HG03175 (cell line): ENCODE measurements at regions not wholly inside any gene's neighbourhood (a gene's known extent, or its start where the extent isn't known, plus 50 kb on each side); places are given as distances from the start of the nearest gene placed in this dataset.

Experiments used
- ATAC-seq: cut with Tn5 transposase; IDR thresholded peaks from one replicate; pipeline ENCODE4 v1.9.1; 2021; ENCODE audit warnings: mild to moderate bottlenecking, moderate library complexity; ENCODE audit not compliant: unreplicated experiment

DNA sequence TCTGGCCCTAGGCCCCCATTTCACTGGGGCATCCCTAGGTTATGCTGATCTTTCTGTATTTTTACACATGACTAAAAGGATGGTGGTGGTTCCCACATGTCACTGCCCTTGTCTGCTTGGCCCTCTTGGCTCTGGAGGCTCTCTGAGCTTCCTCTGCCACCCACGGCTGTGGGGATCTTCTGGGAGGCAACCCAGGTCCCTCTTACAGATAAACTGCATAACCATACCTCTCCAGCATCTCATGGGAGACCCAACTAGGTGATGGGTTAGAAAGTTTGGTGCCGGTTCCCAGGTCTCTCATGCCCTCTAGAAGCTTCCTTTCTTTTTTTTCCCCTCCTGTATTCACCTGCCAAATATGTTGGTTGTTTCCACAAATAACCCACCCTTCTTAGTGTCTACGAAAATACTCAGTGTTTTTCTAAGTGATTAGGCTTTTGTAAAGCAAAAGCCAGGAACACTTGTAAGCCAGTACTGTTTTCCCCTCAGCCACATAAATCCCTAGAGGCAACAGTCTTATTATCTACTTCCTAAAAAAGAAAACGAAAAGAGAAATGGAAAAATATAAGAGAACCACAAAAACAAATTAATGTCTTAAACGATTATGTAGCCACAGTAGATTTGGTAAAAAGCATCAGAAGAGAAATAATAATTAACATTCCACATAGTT, 71.7 kb upstream of the SMLR1 start:
- no peak for ATAC-seq

- no peak for ATAC-seq
Measured at GRCh38 chr6:130756824-130757223, 70.4 kb upstream of the SMLR1 start.

GRCh38 chr6:130758813-130759212, 68.4 kb upstream of the SMLR1 start:
- ATAC-seq: no peak

GRCh38 chr6:130760006-130760405, 67.2 kb upstream of the SMLR1 start:
- ATAC-seq: no peak

- no peak for ATAC-seq
Measured at GRCh38 chr6:130761286-130761685, 65.9 kb upstream of the SMLR1 start.

GRCh38 chr6:130765181-130765727, 62.0 kb upstream of the SMLR1 start:
- ATAC-seq: no peak

DNA sequence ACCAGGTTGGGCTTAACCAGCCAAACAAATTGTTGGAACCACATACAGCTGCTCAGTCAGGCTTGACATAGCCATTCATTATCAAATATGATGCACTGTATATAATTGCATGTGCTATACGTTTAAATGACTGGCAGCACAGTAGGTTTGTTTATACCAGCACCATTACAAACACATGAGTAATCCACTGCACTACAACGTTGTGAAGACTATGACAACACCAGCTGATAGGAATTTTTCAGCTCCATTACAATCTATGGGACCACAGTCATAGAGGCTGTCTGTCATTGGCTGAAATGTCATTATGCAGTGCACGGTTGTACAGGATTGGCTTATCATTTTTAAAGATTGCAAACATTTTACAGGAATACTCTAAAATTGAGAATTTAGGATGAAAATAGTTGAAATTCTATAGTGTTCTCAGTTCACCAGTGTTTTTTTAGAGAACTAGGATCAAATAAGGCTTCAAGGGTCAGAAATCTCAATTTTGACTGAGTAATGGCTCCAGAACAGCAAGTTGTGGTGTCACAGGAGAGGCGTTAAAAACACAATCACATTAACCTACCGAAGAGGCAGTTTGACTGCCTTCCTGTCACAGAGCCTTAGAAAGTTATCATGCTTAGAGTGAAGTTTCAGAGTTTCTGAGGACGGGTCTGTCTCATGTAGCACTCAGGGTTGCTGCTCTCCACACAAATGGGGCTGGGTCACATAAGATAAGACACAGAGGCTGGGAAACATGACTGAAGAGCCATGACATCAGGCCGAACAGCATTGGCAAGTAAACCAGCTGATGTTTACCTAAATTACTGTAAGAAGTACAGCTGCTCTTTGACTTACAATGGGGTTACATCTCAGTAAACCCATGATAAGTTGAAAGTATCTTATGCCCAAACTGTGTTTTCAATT, 60.7 kb upstream of the SMLR1 start:
- ATAC-seq: no peak

DNA sequence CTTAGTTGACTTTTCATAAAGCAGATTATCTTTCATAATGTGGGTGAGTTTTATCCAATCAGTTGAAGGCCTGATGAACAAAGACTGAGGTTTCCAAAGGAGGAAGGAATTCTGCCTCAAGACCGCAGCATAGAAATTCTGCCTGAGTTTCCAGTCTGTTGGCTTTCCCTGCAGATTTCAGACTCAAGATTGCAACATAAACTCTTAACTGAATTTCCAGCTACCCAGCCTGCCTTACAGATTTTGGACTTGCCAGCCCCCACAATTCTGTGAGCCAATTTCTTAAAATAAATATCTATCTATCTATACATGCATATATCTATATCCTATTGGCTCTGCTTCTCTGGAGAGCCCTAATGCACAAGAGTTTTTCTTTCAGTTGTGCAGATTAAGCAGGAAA, 57.3 kb upstream of the SMLR1 start:
- ATAC-seq: no peak

GRCh38 chr6:130771741-130772140, 55.5 kb upstream of the SMLR1 start:
- ATAC-seq: no peak

DNA sequence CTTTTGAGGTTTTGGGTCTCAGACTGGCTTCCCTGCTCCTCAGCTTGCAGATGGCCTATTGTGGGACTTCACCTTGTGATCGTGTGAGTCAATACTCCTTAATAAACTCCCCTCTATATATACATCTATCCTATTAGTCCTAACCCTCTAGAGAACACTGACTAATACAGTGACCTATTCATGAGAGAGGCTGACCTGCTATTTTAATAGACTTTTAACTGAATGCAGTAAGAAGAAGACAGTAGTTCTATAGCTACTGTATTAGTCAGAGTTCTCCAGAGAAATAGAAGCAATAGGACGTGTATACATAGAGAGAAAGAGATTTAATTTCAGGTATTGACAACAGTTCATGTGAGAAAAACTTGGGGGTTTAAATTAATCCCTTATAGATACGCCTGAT, 53.3 kb upstream of the SMLR1 start:
- ATAC-seq: no peak

- ATAC-seq: no peak
Measured at GRCh38 chr6:130775411-130776012, 51.7 kb upstream of the SMLR1 start.

GRCh38 chr6:130776287-130776925, 50.8 kb upstream of the SMLR1 start:
- peak; percentile 96 for ATAC-seq
